GM12864 (cell line): ENCODE measurements at regions not wholly inside any gene's neighbourhood (a gene's known extent, or its start where the extent isn't known, plus 50 kb on each side); places are given as distances from the start of the nearest gene placed in this dataset.

ENCODE experiments used
- DNase-seq: peaks from one replicate; pipeline ENCODE4 v3.0.0-alpha.2; 2011; ENCODE audit warnings: low read depth
- H3K4me3 ChIP-seq: 2 replicates; pipeline ENCODE4 v1.5.1; 2011; ENCODE audit warnings: mild to moderate bottlenecking, low read depth, low read length, control low read depth
- TF ChIP-seq, protein P1 (sequence below): IDR thresholded peaks from 2 replicates; pipeline ENCODE4 v1.5.1; 2011; ENCODE audit warnings: low read depth, mild to moderate bottlenecking, moderate library complexity, low read length, control low read depth, inconsistent platforms; ENCODE audit errors: missing control alignments

DNA sequence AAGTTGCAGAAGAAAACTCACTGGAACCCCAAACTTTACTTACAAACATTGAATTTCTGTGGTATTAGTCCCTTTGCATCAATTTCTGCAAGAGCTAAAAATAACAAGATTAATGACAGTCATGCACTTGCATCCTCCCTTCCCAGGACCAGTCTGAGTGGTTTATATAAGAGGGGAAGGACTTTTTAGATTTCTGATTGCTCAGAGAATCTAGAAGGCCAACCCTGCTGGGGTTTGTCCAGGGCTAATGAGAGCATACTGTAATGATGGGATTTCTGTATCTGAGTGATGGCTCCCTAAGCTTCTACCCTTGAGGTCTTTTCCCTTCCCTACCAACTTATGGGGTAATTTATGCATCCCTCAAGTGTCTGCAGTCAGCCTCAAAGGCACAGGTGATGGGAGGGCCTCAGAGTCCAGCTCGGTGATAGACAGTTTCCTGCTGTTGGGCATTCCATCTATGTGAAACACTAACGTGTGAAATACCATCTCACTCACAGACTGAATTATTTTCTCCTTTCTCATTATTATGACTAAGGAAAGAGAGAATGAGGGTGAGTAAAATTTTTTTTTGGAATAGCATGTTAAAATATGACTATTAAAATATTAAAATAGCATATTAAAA is 556.3 kb downstream of the RIT2 start:
- no peak overlapping the region for H3K4me3 ChIP-seq
- no peak for DNase-seq
- TF ChIP-seq, protein P1, sequence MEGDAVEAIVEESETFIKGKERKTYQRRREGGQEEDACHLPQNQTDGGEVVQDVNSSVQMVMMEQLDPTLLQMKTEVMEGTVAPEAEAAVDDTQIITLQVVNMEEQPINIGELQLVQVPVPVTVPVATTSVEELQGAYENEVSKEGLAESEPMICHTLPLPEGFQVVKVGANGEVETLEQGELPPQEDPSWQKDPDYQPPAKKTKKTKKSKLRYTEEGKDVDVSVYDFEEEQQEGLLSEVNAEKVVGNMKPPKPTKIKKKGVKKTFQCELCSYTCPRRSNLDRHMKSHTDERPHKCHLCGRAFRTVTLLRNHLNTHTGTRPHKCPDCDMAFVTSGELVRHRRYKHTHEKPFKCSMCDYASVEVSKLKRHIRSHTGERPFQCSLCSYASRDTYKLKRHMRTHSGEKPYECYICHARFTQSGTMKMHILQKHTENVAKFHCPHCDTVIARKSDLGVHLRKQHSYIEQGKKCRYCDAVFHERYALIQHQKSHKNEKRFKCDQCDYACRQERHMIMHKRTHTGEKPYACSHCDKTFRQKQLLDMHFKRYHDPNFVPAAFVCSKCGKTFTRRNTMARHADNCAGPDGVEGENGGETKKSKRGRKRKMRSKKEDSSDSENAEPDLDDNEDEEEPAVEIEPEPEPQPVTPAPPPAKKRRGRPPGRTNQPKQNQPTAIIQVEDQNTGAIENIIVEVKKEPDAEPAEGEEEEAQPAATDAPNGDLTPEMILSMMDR, result no peak

DNA sequence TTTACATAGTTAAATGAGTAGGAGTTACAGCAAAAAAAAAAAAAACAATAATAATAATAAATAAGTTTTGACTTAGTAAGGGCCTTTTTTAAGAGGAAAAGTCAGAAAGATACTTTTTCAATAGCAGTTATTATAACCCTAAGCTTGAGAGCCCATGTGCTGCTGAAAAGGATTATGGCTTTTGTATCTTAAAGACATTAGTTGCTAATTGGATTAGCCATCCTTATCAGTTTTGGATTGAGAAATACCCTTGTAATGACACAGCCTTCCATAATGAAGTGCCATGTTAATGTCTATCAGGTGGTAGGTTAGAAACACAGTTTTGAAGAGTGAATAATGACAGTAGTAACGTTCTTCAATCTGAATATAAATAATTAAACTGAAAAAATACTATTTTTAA is 554.0 kb downstream of the RIT2 start:
- DNase-seq, result no peak
- H3K4me3 ChIP-seq, result no peak overlapping the region
- TF ChIP-seq, protein P1, result no peak

DNA sequence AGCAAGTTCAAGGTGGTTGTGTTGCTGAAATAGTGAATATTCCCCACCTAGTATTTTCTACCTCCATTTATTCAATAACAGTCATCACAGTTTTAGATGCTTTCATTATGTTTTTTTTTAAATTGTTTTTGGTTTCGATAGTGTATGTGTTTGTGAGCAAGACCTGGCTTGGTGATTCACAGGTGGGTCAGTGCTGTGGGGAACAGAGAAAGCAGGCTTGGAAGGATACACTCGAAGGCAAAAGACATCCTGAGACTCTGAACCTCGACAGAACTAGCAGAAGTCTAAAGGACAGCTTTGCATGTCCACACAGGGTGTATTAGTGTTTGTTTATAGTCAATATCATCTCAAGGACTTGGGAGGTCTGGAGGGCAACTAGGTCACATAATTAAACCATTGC is 551.5 kb downstream of the RIT2 start:
- no peak for DNase-seq
- H3K4me3 ChIP-seq, result no peak overlapping the region
- TF ChIP-seq, protein P1, result no peak

DNA sequence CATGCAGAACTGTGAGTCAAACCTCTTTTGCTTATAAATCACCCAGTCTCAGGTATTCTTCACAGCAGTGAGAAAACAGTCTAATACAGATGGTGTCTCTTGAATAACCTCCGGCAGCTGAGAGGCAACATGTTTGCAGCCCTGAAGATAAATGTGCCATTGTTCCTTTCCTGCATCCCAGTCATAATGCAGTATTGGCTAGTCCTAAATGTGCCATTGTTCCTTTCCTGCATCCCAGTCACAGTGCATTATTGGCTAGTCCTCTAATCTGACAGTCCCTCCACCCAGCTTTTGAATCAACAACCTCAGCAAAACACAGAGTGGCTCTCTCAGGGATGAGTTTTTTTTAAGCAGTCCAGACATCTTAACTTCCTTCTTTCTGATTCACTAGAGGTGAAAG is 550.7 kb downstream of the RIT2 start:
- DNase-seq, result no peak
- TF ChIP-seq, protein P1, result no peak
- H3K4me3 ChIP-seq, result no peak overlapping the region

DNA sequence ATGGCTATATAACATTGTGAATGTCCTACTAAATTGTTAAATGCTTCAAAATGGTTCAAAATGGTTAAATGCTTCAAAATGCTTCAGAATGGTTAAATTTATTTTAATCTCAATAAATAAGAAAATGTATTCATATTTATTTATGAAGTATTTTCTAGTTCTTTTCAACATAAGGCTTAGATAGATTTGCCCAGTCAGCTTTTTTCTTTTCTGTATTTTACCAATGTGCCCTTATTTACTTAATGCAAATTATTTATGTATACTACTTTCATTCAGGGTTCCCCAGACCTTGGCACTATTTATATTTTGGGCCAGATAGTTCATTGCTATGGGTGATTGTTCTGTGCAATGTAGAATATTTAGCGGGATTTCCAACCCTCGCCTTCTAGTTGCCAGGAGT is 546.7 kb downstream of the RIT2 start:
- H3K4me3 ChIP-seq, result no peak overlapping the region
- TF ChIP-seq, protein P1, result no peak
- DNase-seq, result no peak

DNA sequence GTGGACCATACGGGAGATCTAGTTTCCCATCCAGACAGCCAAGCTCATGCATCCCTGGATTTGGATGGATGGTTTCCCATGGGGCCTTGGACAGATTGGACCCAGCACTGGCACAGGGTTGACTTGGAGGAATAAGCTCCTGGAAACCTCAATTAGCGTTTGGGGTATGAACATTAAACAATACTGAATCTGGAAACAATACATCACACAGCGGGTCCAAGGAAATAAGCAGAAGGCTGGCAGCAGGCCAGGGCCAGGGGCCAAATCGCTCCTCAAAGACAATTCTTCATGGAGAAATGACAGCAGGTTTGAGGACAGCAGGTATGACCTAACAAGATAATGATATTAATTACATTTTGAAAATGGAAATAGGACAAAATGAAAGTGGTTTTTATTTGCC is 540.6 kb downstream of the RIT2 start:
- TF ChIP-seq, protein P1, result no peak
- H3K4me3 ChIP-seq, result no peak overlapping the region
- no peak for DNase-seq

DNA sequence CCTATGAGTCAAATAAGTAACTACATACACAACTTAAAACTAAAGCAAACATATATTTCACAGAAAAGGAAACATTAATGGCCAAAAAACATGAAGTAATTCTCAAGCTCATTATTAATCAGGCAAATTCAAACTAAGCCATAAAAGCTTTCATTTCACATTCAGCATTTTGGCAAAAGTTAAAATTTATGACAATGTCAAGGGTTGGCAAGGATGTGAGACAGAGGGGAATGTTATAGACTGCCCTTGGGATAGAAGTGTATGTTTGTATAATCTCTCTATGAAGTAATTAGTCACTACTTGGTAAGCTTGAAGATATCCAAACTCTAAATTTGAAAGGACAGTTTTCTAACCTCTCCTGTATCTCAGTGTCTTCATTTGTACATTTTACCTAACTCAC is 539.4 kb downstream of the RIT2 start:
- TF ChIP-seq, protein P1, result no peak

More for the DNA sequence above, 539.4 kb downstream of the RIT2 start:
- DNase-seq, result no peak
- H3K4me3 ChIP-seq, result no peak overlapping the region
